ENCODE measurements at regions not wholly inside any gene's neighbourhood (a gene's known extent, or its start where the extent isn't known, plus 50 kb on each side); places are given as distances from the start of the nearest gene placed in this dataset.

DNA sequence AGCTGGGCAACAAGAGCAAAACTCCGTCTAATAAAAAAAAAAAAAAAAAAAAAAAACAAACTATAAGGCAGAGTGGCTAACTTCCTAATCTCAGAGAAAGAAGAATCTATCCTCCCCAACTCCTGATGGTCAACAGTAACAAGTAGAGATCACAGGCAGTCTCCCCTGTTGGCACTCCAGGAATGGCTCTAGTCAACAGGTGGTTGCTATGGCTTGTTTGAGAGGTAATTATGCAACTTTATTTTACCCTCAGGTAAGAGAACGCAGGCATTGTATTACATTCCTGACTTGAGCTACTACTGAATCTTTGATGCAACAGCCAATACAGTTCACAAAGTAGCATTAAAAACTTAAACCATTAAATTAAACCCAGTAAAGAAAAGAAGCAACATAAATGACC, 180.3 kb downstream of the DICER1 start:
- Mint-ChIP-seq H3K27ac (no peak overlapping the region), H3K9me3 (no peaks in the 10 kb centered on the region), H3K4me1 (no peaks in the 10 kb centered on the region), H3K4me3 (no peak overlapping the region), H3K27me3 (peaks cover under 1% of the 10 kb centered on the region), H3K36me3 (ENCODE audit: low read depth) (no peaks in the 10 kb centered on the region)
- no peak for DNase-seq
- intact Hi-C loops (cut with micrococcal nuclease): no loop called here

DNA sequence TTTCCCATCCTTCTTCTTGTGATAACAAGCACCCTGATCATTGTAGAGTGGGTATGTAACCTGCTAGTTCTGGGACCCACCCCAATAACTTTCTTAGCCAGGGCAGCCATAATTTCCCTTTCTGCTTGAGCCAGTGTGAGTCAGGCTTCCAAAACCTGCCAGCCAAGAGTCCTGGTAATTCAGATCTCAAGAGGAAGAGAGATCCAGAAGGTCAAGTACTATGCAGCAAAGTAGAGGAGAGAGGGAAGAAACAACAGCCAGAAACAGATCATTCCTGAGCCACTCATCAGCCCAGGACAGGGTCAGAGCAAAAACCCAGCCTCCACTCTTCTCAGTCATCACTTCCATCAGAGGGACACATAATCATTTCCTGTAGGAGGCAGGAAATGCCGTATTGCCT, 182.0 kb downstream of the DICER1 start:
- no peak for DNase-seq
- H3K9me3 Mint-ChIP-seq: no peaks in the 10 kb centered on the region
- H3K4me3 Mint-ChIP-seq: no peak overlapping the region
- intact Hi-C loops (cut with micrococcal nuclease): no loop called here
- H3K4me1 Mint-ChIP-seq: no peaks in the 10 kb centered on the region
- no peak overlapping the region for H3K27ac Mint-ChIP-seq
- no peaks in the 10 kb centered on the region for H3K36me3 Mint-ChIP-seq (ENCODE audit: low read depth)
- peaks cover 5% of the 10 kb centered on the region for H3K27me3 Mint-ChIP-seq

DNA sequence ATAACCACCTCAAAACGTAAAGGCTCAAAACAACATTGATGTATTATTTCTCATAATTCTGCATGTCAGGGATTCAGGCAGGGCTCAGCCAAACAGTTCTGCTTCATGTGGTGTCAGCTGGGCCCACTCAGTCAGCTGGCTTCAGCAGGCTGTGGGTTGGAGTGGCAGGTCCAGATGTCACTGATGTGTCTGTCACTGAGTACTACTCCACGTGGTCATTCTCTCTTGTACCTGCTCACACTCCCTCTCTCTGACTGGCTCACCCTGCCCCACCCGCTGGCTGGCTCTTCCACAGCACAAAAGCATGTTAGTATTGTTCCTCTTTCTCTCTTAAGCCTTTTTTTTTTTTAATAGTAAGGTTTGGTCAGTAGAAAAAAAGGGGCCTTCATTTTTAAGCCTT, 182.4 kb downstream of the DICER1 start:
- H3K4me1 Mint-ChIP-seq: no peaks in the 10 kb centered on the region
- intact Hi-C loops (cut with micrococcal nuclease): no loop called here
- H3K27me3 Mint-ChIP-seq: peaks cover 5% of the 10 kb centered on the region
- H3K27ac Mint-ChIP-seq: no peak overlapping the region
- no peaks in the 10 kb centered on the region for H3K9me3 Mint-ChIP-seq
- H3K4me3 Mint-ChIP-seq: no peak overlapping the region
- H3K36me3 Mint-ChIP-seq (ENCODE audit: low read depth): no peaks in the 10 kb centered on the region
- DNase-seq: no peak

DNA sequence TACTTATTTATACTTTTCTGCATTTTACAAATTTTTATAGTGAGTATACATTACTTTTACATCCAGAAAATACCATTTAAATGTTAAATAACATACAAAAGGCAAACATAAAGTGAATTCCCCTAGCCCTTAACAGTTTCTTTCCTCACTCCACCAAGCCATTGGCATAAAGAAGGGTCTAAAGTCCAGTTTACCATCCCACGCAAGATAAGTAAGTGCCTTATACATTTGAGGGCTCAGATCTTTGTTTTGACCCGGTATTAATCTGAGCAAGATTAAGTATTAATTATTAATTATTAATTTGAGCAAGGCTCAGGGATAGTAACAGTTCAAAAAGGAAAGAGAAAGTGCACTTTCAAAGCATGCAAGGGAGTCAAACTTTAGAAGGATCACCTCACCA, 182.9 kb downstream of the DICER1 start:
- Mint-ChIP-seq H3K27ac (no peak overlapping the region), H3K4me3 (no peak overlapping the region), H3K4me1 (no peaks in the 10 kb centered on the region), H3K9me3 (no peaks in the 10 kb centered on the region), H3K27me3 (peaks cover 5% of the 10 kb centered on the region), H3K36me3 (ENCODE audit: low read depth) (no peaks in the 10 kb centered on the region)
- intact Hi-C loops (cut with micrococcal nuclease): no loop called here
- DNase-seq: no peak

DNA sequence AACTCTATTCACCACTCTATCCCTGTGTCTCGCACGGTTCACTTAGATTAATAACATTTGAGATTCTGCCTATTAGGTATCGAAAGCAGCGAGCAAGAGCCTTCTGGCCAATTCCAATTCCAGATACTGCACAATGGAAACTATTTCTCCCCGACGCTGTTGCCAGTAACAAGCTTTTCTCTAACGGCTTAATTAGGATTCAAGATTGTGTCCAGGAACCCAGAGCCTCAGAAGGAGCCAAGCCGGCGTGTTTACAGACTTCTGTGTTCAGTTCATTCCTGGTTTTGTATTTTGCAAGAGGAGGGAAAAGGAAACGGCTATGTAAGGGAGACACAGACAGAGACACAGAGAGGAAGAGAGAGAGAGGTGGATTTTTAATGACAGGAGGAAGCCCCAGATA, 185.6 kb downstream of the DICER1 start:
- DNase-seq: no peak
- H3K27me3 Mint-ChIP-seq: peaks cover 7% of the 10 kb centered on the region
- H3K27ac Mint-ChIP-seq: no peak overlapping the region
- H3K36me3 Mint-ChIP-seq (ENCODE audit: low read depth): no peaks in the 10 kb centered on the region
- H3K4me1 Mint-ChIP-seq: no peaks in the 10 kb centered on the region
- no peak overlapping the region for H3K4me3 Mint-ChIP-seq
- intact Hi-C loops (cut with micrococcal nuclease): no loop called here
- H3K9me3 Mint-ChIP-seq: no peaks in the 10 kb centered on the region

DNA sequence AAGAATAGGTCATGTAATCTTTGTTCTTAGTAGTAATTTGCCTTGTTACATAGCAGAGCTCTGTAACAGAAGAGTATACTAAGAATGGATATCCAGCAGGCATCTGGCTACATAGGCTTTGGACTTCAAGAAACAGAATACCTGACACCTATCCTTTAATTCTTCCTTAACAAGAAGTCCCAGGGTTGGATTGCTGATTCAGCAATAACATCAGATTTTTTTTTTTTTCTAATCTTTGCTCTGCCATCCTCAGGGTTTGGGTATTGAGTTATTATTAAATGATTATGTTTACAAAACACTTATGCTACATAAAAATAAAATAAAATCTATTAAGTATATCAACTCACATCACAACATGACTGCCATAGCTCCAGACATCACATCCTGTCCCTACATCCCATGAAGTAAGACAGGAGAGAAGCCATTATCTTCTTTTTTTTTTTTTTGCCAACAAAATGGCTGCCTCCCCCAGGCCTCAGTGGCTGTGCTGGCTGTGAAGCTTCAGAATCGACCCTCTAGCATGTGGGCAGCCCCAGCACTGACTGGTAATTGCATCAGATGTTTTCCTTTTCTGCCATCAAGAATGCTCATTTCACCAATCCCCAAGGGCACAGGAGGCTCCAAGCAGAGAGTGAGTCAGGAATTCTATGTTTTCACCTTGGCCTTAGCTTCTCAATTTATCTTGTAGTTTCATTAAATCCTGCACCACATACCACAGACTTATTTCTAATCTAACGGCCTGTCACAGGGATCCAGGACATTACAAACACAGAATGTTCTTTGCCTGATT, 186.2 kb downstream of the DICER1 start:
- DNase-seq: no peak
- intact Hi-C loops (cut with micrococcal nuclease): no loop called here
- no peak overlapping the region for H3K4me3 Mint-ChIP-seq
- H3K9me3 Mint-ChIP-seq: no peaks in the 10 kb centered on the region
- no peaks in the 10 kb centered on the region for H3K36me3 Mint-ChIP-seq (ENCODE audit: low read depth)
- no peaks in the 10 kb centered on the region for H3K4me1 Mint-ChIP-seq
- H3K27ac Mint-ChIP-seq: no peak overlapping the region
- H3K27me3 Mint-ChIP-seq: peaks cover 7% of the 10 kb centered on the region

DNA sequence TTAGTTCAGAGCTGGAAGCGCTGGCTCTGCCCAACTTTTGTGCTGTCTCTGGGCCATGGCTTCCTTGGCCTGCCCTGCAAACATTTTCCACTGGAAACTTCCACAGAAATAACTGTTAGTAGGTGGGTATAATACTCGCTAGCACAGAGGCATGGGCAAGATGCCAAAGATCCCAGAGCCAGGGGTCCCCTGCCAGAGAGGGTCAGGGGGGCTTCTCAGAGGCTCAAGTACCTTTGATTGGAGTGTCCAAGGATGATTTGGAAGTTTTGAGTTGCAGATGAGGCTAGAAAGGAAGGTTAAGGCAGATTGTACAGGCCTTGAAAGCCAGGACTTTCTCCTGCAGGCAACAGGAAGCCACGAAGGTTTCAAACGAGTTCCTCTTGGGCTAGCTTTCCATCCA, 187.6 kb downstream of the DICER1 start:
- intact Hi-C loops (cut with micrococcal nuclease): no loop called here
- Mint-ChIP-seq H3K4me1 (no peaks in the 10 kb centered on the region), H3K27ac (no peak overlapping the region), H3K27me3 (peaks cover 7% of the 10 kb centered on the region), H3K36me3 (ENCODE audit: low read depth) (no peaks in the 10 kb centered on the region), H3K9me3 (no peaks in the 10 kb centered on the region), H3K4me3 (no peak overlapping the region)
- no peak for DNase-seq

DNA sequence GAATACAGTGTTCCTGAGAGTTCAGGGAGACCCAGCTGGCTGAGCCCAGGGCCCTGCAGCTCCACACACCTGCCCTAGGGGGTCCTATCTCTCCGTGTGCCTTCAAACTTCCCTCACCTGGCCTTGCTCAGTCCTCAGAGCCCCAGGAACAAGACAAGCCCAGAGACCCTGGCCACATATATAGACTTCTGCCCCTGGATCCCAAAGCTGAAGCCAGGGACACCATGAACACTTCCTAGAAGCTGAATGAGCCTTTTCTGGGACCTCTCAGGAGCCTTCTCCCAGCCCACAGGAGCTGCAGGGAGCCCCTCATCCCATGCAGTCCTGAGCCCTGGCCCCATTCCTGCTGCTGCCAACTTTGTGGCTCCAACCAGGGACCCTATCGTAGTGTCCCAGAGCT, 190.5 kb downstream of the DICER1 start:
- Mint-ChIP-seq H3K9me3 (no peaks in the 10 kb centered on the region), H3K27me3 (peaks cover 6% of the 10 kb centered on the region)

DNA sequence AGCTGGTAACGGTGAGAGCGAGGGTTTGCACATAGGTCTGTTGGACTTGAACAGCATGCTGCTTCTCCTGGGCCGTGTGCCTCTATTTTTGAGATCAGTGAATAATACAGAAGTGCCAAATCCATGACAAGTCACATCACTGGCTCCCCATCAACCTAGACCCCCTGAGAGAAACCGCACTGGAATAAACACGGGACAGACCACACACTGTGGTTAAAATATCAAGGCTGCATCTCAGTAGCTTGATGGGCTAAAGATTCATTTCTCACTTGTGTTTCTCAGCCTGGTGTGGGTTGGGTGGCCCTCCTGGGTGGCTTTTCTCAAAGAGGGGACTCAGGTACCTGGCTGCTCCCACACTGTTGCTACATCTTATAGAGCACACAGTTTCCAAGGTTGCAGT, 191.0 kb downstream of the DICER1 start:
- H3K36me3 Mint-ChIP-seq (ENCODE audit: low read depth): no peaks in the 10 kb centered on the region
- H3K27ac Mint-ChIP-seq: no peak overlapping the region
- no peak overlapping the region for H3K4me3 Mint-ChIP-seq
- intact Hi-C loops (cut with micrococcal nuclease): no loop called here
- peaks cover 6% of the 10 kb centered on the region for H3K27me3 Mint-ChIP-seq
- no peaks in the 10 kb centered on the region for H3K4me1 Mint-ChIP-seq
- no peak for DNase-seq
- H3K9me3 Mint-ChIP-seq: no peaks in the 10 kb centered on the region

More for the DNA sequence above, 190.5 kb downstream of the DICER1 start:
- H3K4me1 Mint-ChIP-seq: no peaks in the 10 kb centered on the region
- DNase-seq: no peak
- intact Hi-C loops (cut with micrococcal nuclease): no loop called here
- H3K36me3 Mint-ChIP-seq (ENCODE audit: low read depth): no peaks in the 10 kb centered on the region
- no peak overlapping the region for H3K27ac Mint-ChIP-seq
- no peak overlapping the region for H3K4me3 Mint-ChIP-seq

DNA sequence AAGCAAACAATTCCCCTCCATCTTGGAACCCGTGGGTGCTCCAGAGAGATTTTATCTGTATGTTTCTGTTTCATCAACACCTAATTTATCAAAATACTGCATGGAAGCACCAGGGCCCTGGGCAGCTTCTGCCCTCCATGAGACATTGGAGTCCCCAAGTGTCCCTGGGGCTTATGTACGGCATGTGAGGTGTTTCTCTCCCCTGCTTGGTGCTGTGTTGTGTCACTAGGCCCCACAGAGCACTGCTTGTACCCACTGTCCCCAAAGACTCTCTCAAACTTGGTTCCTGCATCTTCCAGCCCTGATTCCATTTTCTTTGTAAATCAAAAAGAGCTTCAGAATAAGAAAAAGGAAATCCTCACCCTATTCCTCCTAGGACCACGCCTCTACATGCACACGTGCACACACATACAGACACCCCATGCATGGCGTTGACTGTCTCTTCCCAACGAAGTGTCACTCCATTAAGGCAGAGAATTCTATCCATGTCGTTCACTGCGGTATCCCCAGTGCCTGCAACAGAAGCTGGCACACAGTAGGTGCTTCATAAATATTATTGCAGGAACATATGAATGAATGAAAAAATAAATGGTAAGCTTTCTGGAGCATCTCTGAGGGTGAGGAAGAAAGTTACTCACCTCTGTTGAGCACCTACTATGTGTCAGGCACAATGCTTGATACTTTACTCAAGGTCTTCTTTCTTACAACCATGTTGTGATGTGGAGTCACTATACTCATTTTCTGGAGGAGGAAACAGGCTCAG, 191.6 kb downstream of the DICER1 start:
- Mint-ChIP-seq H3K4me1 (no peaks in the 10 kb centered on the region), H3K9me3 (no peaks in the 10 kb centered on the region), H3K36me3 (ENCODE audit: low read depth) (no peaks in the 10 kb centered on the region), H3K27ac (no peak overlapping the region), H3K27me3 (peaks cover 3% of the 10 kb centered on the region), H3K4me3 (no peak overlapping the region)
- no peak for DNase-seq
- intact Hi-C loops (cut with micrococcal nuclease): no loop called here

DNA sequence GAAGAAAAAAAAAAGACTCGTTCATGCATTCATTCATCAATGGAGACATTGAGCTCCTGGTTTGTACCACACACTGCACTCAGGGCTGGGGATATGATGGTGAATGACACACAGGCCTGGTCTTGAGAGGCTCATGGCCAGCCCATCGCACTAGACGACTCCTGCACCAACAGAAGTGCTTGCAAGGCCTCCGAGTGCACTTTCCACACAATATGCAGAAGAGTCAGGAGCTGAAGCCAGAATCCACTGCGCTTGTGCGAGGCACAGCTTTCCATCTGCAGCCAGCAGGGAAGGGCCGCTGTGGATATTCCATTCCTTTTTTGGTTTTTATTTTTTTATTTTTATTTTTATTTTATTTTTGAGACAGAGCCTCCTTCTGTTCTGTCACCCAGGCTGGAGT, 192.4 kb downstream of the DICER1 start:
- Mint-ChIP-seq H3K4me1 (no peaks in the 10 kb centered on the region), H3K27ac (no peak overlapping the region), H3K27me3 (peaks cover 3% of the 10 kb centered on the region), H3K4me3 (no peak overlapping the region), H3K36me3 (ENCODE audit: low read depth) (no peaks in the 10 kb centered on the region), H3K9me3 (no peaks in the 10 kb centered on the region)
- DNase-seq: no peak
- intact Hi-C loops (cut with micrococcal nuclease): no loop called here

DNA sequence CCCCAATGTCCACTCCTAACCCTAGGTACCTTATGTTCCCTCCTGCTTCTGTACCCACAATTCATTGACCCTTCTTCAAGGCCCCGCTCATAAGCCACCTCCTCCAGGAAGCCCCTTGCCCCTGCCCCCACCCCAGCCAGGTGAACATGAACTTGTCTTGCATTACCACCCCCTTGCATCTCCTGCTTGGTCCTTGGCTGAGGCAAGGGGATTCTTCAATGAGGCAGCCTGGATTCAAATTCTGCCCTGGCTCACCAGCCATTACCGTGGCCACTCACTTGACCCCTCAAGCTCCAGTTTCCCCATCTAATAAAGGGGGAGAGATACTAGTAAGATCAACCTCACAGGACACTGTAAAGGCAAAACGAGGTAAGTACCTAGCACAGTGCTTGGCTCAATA, 193.1 kb downstream of the DICER1 start:
- Mint-ChIP-seq H3K27me3 (peaks cover 7% of the 10 kb centered on the region), H3K4me1 (no peaks in the 10 kb centered on the region), H3K36me3 (ENCODE audit: low read depth) (no peaks in the 10 kb centered on the region), H3K4me3 (no peak overlapping the region), H3K27ac (no peak overlapping the region), H3K9me3 (no peaks in the 10 kb centered on the region)
- DNase-seq: no peak
- intact Hi-C loops (cut with micrococcal nuclease): no loop called here

DNA sequence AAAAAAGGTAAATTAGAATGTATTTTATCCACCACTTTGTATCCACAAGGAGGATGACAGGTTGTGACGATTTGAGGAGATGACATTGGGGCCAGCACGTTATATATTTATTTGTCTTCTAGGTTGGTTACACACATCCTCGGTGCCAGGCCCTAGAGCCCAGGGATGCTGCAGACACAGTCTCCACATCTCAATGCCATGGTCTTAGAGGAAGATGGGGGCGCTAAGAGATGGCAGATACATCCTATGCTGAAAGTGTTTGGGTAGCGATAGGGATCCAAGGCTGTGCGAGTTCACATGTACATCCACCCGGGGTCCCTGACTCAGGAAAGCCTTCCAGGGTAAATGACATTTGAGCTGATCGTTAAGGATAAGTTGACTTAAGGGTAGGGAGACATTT, 193.1 kb upstream of the GSC start:
- no peak overlapping the region for H3K4me3 Mint-ChIP-seq
- H3K36me3 Mint-ChIP-seq (ENCODE audit: low read depth): no peaks in the 10 kb centered on the region
- no peak for DNase-seq
- H3K27ac Mint-ChIP-seq: no peak overlapping the region
- H3K27me3 Mint-ChIP-seq: peaks cover 9% of the 10 kb centered on the region
- no peaks in the 10 kb centered on the region for H3K9me3 Mint-ChIP-seq
- intact Hi-C loops (cut with micrococcal nuclease): no loop called here
- H3K4me1 Mint-ChIP-seq: no peaks in the 10 kb centered on the region

DNA sequence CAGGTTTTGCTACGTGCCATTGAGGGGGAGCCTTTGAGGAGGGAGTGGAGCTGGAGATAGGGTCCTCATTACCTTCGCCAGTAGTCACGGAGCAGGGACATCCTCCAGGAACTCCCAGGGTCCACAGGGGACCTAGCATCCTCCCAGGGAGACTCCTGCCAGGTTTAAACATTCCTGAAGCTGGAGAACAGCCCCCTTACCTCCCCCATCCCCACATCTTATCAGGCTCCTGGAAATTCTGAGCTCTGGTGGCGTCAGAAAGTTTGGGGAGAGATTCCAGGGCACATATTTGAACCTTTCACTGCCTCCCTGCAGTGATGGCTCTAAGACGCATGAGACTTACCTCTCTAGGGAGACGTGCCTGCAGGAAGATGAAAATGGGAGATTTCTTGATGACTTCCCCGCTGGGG, 192.3 kb upstream of the GSC start:
- no peaks in the 10 kb centered on the region for H3K9me3 Mint-ChIP-seq
- H3K27ac Mint-ChIP-seq: no peak overlapping the region
- DNase-seq: no peak
- peaks cover 8% of the 10 kb centered on the region for H3K27me3 Mint-ChIP-seq
- no peaks in the 10 kb centered on the region for H3K36me3 Mint-ChIP-seq (ENCODE audit: low read depth)
- no peak overlapping the region for H3K4me3 Mint-ChIP-seq
- intact Hi-C loops (cut with micrococcal nuclease): no loop called here
- H3K4me1 Mint-ChIP-seq: no peaks in the 10 kb centered on the region
